ENCODE measurements at regions not wholly inside any gene's neighbourhood (a gene's known extent, or its start where the extent isn't known, plus 50 kb on each side); places are given as distances from the start of the nearest gene placed in this dataset.

- WGBS, 2 donors, result 32 to 36% methylated on average over 1 of the region's 1 CpG
- no peak for DNase-seq (ENCODE audit: low spot score in 2 of 2)
- intact Hi-C loops (cut with DNase I; ENCODE audit: low total_unique reads), result no loop called here
- H3K4me3 ChIP-seq (ENCODE audit: low read depth, poor library complexity, severe bottlenecking), result no peak overlapping the region
- TF ChIP-seq POLR2A (IDR thresholded peaks at IDR 0.05) (no peak), CTCF (IDR thresholded peaks at IDR 0.05) (no peak)
Observed at GRCh38 chr7:126177782-126178181, 1075.0 kb downstream of the GRM8 start.

- TF ChIP-seq CTCF (IDR thresholded peaks at IDR 0.05), result no peak
- TF ChIP-seq POLR2A (IDR thresholded peaks at IDR 0.05), result no peak
- WGBS, 2 donors, result 63 to 72% methylated on average over 2 of the region's 2 CpGs
- DNase-seq (ENCODE audit: low spot score in 2 of 2), result no peak
- intact Hi-C loops (cut with DNase I; ENCODE audit: low total_unique reads), result no loop called here
- no peak overlapping the region for H3K4me3 ChIP-seq (ENCODE audit: low read depth, poor library complexity, severe bottlenecking)
Observed at GRCh38 chr7:126166645-126167044, 1086.1 kb downstream of the GRM8 start.

GRCh38 chr7:126163647-126164046 is 1089.1 kb downstream of the GRM8 start:
- no peak for DNase-seq (ENCODE audit: low spot score in 2 of 2)
- TF ChIP-seq POLR2A (IDR thresholded peaks at IDR 0.05), result no peak
- TF ChIP-seq CTCF (IDR thresholded peaks at IDR 0.05), result no peak
- intact Hi-C loops (cut with DNase I; ENCODE audit: low total_unique reads), result no loop called here
- no peak overlapping the region for H3K4me3 ChIP-seq (ENCODE audit: low read depth, poor library complexity, severe bottlenecking)
- 57 to 89% methylated on average over 1 of the region's 1 CpG for WGBS, 2 donors

GRCh38 chr7:126157391-126157790 is 1095.3 kb downstream of the GRM8 start:
- DNase-seq (ENCODE audit: low spot score in 2 of 2), result no peak
- TF ChIP-seq POLR2A (IDR thresholded peaks at IDR 0.05) (no peak), CTCF (IDR thresholded peaks at IDR 0.05) (no peak)
- 66 to 70% methylated on average over 2 of the region's 2 CpGs for WGBS, 2 donors
- intact Hi-C loops (cut with DNase I; ENCODE audit: low total_unique reads), result no loop called here
- no peak overlapping the region for H3K4me3 ChIP-seq (ENCODE audit: low read depth, poor library complexity, severe bottlenecking)

- intact Hi-C loops (cut with DNase I; ENCODE audit: low total_unique reads), result no loop called here
- WGBS, 2 donors, result 76 to 83% methylated on average over 2 of the region's 2 CpGs
Observed at GRCh38 chr7:126150278-126150958, 1102.3 kb downstream of the GRM8 start.

More at GRCh38 chr7:126150278-126150958, 1102.3 kb downstream of the GRM8 start:
- TF ChIP-seq CTCF (IDR thresholded peaks at IDR 0.05) (no peak), POLR2A (IDR thresholded peaks at IDR 0.05) (no peak)
- DNase-seq (ENCODE audit: low spot score in 2 of 2), result no peak
- no peak overlapping the region for H3K4me3 ChIP-seq (ENCODE audit: low read depth, poor library complexity, severe bottlenecking)
